ENCODE measurements at regions not wholly inside any gene's neighbourhood (a gene's known extent, or its start where the extent isn't known, plus 50 kb on each side); places are given as distances from the start of the nearest gene placed in this dataset.

GRCh38 chr15:79608066-79608864 lies 176.1 kb downstream of the MINAR1 start:
- TF ChIP-seq EZH2phosphoT487 (IDR thresholded peaks at IDR 0.05; ENCODE audit: low read depth) (no peak), CTCF (IDR thresholded peaks at IDR 0.05; ENCODE audit: low read depth, low read length) (no peak)
- Histone ChIP-seq H3K36me3 (replicated peaks; ENCODE audit: low read depth, low read length) (no peaks in the 10 kb centered on the region), H3K4me2 (ENCODE audit: low read length) (no peak overlapping the region), H3K9me3 (ENCODE audit: insufficient read depth, low read length) (no peaks in the 10 kb centered on the region), H4K20me1 (ENCODE audit: insufficient read depth, low read length) (no peaks in the 10 kb centered on the region), H3K27ac (ENCODE audit: low read length) (no peak overlapping the region), H3K4me3 (ENCODE audit: low read length) (no peak overlapping the region), H3K4me1 (ENCODE audit: low read length) (no peaks in the 10 kb centered on the region), H3K79me2 (ENCODE audit: low read length) (no peaks in the 10 kb centered on the region), H3K27me3 (ENCODE audit: low read depth, low read length) (no peaks in the 10 kb centered on the region), H2AFZ (ENCODE audit: low read depth, low read length) (no peak overlapping the region), H3K9ac (ENCODE audit: low read length) (no peak overlapping the region)

- Histone ChIP-seq H2AFZ (ENCODE audit: low read depth, low read length) (no peak overlapping the region), H4K20me1 (ENCODE audit: insufficient read depth, low read length) (no peaks in the 10 kb centered on the region), H3K9ac (ENCODE audit: low read length) (no peak overlapping the region), H3K36me3 (replicated peaks; ENCODE audit: low read depth, low read length) (no peaks in the 10 kb centered on the region), H3K9me3 (ENCODE audit: insufficient read depth, low read length) (no peaks in the 10 kb centered on the region), H3K4me3 (ENCODE audit: low read length) (no peak overlapping the region), H3K27ac (ENCODE audit: low read length) (no peak overlapping the region), H3K79me2 (ENCODE audit: low read length) (no peaks in the 10 kb centered on the region), H3K27me3 (ENCODE audit: low read depth, low read length) (no peaks in the 10 kb centered on the region), H3K4me1 (ENCODE audit: low read length) (no peaks in the 10 kb centered on the region; the same call in 1 of the 2 replicates), H3K4me2 (ENCODE audit: low read length) (no peak overlapping the region)
- no peak for TF ChIP-seq CTCF (IDR thresholded peaks at IDR 0.05; ENCODE audit: low read depth, low read length)
- no peak for TF ChIP-seq EZH2phosphoT487 (IDR thresholded peaks at IDR 0.05; ENCODE audit: low read depth)
These were observed 177.4 kb downstream of the MINAR1 start for GRCh38 chr15:79609506-79609905.

- TF ChIP-seq EZH2phosphoT487 (IDR thresholded peaks at IDR 0.05; ENCODE audit: low read depth) (no peak), CTCF (IDR thresholded peaks at IDR 0.05; ENCODE audit: low read depth, low read length) (no peak)
These were observed 177.9 kb downstream of the MINAR1 start for GRCh38 chr15:79610021-79610420.

GRCh38 chr15:79615754-79616153 lies 183.6 kb downstream of the MINAR1 start:
- Histone ChIP-seq H2AFZ (ENCODE audit: low read depth, low read length) (no peak overlapping the region), H3K9ac (ENCODE audit: low read length) (no peak overlapping the region), H3K4me1 (ENCODE audit: low read length) (no peaks in the 10 kb centered on the region; the same call in 1 of the 2 replicates), H3K9me3 (ENCODE audit: insufficient read depth, low read length) (no peaks in the 10 kb centered on the region), H3K27ac (ENCODE audit: low read length) (no peak overlapping the region), H3K79me2 (ENCODE audit: low read length) (no peaks in the 10 kb centered on the region), H3K4me3 (ENCODE audit: low read length) (no peak overlapping the region), H4K20me1 (ENCODE audit: insufficient read depth, low read length) (no peaks in the 10 kb centered on the region), H3K4me2 (ENCODE audit: low read length) (no peak overlapping the region), H3K36me3 (replicated peaks; ENCODE audit: low read depth, low read length) (no peaks in the 10 kb centered on the region), H3K27me3 (ENCODE audit: low read depth, low read length) (no peaks in the 10 kb centered on the region)
- no peak for TF ChIP-seq CTCF (IDR thresholded peaks at IDR 0.05; ENCODE audit: low read depth, low read length)
- TF ChIP-seq EZH2phosphoT487 (IDR thresholded peaks at IDR 0.05; ENCODE audit: low read depth) = no peak

More at GRCh38 chr15:79610021-79610420, 177.9 kb downstream of the MINAR1 start:
- Histone ChIP-seq H3K27ac (ENCODE audit: low read length) (no peak overlapping the region), H3K9me3 (ENCODE audit: insufficient read depth, low read length) (no peaks in the 10 kb centered on the region), H3K27me3 (ENCODE audit: low read depth, low read length) (no peaks in the 10 kb centered on the region), H3K79me2 (ENCODE audit: low read length) (no peaks in the 10 kb centered on the region), H4K20me1 (ENCODE audit: insufficient read depth, low read length) (no peaks in the 10 kb centered on the region), H3K36me3 (replicated peaks; ENCODE audit: low read depth, low read length) (no peaks in the 10 kb centered on the region), H3K4me3 (ENCODE audit: low read length) (no peak overlapping the region), H3K4me1 (ENCODE audit: low read length) (no peaks in the 10 kb centered on the region; the same call in 1 of the 2 replicates), H2AFZ (ENCODE audit: low read depth, low read length) (no peak overlapping the region), H3K9ac (ENCODE audit: low read length) (no peak overlapping the region), H3K4me2 (ENCODE audit: low read length) (no peak overlapping the region)
